HG03060 (cell line): ENCODE measurements at regions not wholly inside any gene's neighbourhood (a gene's known extent, or its start where the extent isn't known, plus 50 kb on each side); places are given as distances from the start of the nearest gene placed in this dataset.

Experiments
- ATAC-seq: cut with Tn5 transposase; IDR thresholded peaks from one replicate; pipeline ENCODE4 v1.9.1; 2021; ENCODE audit warnings: low read depth, moderate number of reproducible peaks; ENCODE audit not compliant: unreplicated experiment

DNA sequence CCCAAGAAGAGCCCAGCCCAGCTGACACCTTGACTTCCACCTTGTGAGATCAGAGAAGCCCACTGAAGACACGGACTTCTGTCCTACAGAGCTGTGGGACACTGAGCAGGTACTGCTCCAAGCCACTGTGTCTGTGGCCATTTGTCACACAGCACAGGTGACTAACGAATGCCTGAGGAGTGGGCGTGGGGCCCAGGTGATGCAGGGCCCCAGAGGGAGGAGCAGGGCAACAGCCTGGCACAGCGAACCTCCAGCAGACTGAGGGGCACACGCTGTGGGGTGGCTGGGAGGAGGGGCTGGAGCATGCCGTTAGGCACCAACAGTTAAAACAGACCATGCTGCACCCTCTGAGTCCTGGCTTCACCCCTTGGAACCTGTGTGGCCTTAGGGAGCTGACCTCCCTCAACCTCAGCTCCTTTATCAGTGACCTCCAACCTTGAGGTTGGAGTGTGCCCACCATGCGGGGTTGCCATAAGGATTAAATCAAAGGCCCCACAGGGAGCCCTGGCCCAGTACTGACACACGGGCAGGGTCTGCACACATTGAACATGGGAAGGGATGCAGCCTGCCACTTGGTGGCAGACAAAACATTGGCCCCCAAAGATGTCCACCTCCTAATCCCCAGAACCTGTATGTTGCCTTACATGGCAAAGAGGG lies 119.9 kb upstream of the CST7 start:
- ATAC-seq = no peak

DNA sequence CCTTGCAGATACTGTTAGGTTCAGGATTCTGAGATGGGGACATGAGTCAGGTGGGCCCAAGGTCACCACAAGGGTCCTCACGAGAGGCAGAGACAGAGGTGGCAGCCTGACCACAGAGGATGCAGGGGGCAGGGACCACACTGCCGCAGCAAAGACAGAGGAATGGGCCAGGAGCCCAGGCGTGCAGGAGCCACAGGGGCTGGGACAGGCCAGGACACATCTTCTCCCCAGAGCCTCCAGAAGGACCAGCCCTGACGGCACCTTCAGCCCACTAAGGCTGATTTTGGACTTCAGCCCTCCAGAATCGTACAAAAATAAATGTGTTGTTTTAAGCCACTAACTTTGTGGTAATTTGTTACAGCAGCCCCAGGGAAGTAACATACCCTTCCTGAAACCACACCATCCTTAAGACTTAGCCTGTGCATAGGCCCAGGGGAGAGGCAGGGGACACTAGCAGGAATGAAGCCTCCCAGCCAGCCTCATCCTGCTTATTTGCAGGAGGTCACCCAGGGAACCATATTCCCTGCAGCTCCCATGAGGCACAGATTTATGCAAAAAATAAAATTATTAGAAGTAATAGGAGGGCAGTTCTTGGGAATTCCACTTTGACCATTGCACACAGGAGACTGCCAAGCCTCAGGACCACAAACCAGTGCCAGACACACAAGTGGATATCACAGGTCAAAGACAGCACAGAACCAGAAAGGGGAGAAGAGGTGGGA lies 119.3 kb upstream of the CST7 start:
- ATAC-seq = no peak

DNA sequence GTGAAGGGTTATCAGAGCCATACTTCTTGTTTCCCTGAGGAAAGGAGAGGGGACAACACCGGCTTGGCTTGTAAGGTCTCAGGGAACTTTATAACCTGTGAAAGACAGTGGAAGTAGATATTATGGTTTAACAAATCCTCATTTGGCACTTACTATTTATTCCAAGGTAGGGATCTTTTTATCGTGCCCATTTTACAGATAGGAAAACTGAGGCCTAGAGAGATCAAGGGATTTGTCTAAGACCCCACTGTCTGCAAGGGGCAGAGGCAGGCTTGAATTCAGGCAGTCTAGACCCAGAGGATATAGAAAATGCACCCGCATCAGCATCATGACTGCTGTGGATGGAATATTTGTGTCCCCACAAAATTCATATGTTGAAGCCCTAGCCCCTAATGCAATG lies 118.4 kb upstream of the CST7 start:
- no peak for ATAC-seq

DNA sequence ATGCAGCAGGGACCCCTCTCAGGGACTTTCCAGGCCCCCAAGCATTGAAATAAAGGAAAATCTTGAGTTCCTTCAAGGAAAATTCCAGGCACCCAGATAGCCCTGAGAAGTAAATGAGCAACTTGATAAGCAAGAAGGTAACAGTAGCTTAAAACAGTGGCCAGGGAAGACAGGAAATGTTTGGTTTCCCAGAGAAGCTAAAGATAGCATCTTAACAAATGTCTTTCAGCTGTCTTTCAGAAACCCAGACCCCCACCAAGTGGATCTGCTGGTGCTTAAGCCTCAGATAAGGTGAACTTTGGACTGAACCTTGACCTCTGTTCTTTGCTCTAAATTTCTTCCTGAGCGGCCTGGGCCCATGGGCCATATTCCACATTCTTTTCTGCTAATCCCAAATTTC lies 117.8 kb upstream of the CST7 start:
- ATAC-seq = no peak

DNA sequence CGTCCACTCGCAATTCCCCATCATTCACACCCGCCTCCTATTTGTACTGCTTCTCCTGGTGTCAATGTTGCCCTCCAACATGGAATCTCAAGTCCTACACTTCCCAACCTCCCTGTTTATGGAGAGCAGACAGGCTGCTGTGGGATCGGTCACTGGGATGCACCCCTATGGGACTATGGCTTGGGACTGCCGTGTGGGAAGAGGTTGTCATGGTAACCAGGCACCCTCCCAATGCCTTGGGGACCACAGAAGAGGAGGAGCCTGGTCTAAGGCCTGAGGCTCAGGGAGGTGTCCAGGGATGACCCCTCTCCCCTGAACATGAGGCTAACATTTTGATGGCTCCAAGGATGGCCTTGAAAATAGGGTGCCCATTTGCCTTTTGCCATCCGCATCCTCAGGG lies 116.6 kb upstream of the CST7 start:
- ATAC-seq = no peak

DNA sequence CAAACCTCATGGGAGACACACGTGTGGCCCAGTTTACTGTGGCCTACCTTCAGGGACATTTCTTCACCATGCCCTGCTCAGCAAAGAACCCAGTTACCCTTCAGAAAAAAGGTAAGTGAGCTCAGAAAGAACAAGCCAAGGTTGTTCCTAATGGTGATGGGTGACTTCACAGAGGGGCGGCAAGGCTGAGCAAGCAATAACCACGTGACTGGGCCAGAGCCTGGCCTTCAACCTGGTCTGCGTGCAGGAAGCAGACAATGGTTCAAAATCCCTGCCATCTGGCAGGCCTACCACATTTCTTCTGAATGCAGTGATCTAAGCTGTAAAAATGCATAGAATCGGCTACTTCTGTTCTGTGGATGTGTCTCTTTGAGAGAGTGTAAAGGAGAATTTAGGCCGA lies 115.5 kb upstream of the CST7 start:
- no peak for ATAC-seq

DNA sequence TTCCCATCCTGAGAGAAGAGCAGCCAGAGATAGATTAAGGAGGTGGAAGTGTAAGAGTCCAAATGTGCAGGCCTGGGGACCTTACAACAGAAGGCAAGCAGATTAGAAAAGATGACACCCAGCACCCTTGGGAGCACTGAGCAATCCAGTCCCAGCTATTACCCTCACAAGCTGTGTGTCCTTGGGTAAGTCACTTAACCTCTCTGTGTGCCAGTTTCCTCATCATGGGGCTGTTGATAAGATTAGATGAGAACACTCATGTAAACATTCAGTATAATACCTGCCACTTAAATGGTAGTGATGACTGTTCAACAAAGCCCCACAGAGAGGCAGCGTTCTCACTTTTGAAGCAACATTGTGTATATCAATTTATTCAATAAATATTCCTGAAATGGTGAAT lies 114.8 kb upstream of the CST7 start:
- no peak for ATAC-seq

DNA sequence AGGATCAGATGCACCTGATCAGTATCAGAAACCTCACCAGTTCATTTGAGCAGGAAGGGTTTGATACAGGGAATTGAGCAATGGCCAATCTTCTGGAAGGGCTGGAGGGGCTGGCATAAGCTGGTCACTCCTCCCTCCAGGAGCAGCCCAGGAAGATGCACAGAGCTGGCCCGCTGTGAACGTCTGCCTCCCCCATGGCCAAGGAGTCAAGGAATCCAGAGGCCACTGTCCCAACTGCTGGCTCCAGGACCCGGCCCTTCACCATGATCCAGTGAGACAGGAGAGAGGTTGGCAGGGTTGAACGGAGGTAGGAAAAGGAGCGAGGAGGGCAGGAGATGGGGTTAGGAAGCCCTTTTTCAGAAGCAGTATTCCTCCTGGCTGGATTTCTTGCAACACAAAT lies 113.9 kb upstream of the CST7 start:
- ATAC-seq = no peak

DNA sequence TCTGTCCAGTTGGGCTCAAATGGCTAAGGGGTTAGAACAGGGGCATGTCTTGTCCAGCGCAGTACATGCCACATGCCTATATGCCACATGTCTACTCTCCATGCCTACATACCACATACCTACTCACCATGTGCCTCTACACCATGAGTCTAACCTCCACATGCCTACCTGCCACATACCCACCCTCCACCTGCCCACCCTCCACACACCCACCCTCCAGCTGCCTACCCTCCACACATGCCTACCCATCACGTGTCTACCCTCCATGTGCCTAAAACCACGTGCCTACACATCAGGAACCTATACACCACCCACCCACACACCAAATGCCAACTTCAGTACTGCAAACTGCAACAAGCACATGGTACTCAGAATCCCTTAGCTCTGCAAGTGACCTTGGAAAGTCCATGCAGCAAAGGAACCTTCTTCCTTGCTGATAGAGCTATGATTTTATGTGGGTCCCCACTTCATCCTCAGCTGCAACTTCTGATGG lies 113.0 kb upstream of the CST7 start:
- ATAC-seq = no peak

DNA sequence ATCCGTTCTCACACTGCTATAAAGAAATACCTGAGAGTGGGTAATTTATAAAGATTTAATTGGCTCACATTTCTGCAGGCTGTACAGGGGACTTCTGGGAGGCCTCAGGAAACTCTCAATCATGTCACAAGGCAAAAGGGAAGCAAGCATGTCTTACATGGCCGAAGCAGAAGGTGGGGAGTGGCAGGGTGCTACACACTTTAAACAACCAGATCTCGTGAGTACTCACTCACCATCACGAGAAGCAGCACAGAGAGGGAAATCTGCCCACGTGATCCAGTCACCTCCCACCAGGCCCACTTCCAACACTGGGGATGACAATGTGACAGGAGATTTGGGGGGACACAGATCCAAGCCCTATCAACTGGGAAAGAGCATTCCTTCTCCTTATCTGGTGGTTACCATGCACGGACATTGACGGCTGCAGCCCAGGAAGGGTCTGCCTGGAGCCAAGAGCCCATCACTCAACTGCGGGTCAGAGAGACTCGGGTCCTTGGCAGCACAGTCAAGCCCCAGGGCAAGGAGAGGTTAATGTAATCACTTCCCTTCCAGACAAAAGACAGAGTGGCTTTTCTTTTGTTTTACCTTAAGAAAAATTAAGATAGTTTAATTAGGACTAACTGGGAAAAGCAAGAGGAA lies 112.3 kb upstream of the CST7 start:
- no peak for ATAC-seq

DNA sequence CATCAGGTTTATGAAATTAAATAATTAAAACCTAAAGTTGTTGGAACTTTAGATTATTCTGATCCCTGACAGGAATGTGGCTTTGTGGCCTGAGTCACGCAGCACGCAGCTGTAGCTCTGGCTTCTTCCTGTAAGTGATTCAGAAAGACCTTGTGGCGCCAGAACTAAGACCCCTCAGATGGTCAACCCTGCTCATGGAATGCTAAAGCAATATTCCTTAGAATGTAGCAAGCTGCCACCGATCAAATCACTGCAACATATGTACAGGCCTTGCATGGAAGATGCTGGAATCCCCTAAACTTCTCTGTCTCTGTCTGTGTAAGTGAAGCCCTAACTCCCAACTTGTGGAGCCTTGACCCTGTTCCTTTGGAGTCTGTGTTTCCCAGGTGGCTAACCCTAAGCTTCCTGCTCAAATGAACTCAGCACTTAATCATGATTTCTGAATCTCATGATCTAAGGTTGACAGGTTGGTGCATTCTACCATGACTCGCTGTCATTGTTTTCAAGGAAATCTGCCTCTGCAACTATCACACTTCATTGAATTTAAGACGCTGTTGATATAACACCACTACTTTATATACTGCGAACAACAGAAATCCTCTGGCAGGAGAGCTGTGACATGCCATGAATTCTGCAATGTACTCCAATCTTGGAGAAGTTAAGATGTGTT lies 111.2 kb upstream of the CST7 start:
- no peak for ATAC-seq

DNA sequence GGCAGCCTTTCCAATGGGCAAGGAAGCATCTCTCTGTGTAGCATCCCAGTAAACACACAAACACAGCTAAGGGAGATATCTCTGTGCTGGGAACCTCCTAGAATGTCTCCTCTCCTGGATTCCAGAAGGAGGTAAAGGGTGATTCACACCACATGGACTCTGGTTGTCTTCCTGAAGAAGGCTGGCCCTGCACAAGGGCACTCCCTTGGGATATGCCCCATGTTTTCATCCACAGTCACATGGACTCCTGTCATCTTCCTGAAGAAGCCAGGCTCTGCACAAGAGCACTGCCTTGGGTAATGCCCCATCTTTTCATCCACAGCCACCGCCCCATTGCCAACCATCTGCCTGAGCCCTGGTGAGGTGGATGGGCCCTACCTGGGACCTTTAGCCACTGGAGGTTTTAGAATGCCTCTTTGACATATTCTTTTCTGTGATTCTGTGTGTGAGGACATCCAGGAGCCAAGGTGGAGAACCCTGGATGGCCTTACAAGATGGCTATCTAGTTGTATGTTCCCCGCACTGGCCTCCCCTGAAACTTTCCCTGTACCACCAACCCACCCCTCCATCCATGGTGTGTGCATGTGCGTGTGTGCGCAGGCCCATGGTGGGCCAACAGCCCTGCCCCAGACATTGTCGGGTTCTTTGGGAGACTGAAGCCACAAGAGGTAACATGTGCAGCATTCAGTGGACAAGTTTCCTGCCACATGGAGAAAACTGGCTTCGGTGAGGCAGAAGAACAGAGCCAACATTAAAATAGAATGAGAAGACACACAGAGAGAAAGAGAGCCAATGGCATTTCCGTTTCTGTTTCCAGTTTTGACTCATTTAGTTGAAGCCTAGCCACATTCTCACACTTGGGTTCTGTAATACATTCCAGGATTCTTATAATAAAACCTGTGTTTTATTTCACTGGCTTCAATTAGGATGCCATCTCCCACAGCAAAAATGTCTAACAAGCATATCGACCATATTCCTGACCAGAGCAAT lies 110.2 kb upstream of the CST7 start:
- ATAC-seq = no peak

DNA sequence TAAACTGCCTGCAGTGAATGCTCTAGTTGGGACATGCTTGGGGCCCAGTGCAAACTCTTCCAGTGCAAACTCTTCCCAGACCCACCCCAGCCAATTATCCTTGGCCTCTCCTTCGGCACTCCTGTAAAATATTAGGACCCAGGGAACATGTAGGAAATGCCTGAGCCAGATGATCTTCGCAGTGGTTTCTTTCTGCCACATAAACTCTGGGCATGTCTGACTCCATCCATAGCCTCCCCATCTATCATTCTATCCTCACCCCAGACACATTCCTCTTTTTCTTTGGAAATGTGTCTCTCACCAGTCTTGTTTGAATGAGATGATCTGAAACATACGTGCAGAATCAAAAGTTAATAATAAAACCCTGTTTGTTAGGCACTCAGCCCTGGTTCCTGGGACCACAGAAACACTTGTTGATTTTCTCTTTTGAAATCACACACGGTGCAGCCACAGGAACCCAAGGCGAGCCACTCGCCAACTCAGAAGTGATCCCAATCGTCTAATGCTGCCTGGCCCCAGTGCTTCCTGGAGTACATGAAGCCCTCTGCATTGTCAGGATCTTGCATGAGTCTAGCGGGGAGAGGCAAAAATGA lies 108.9 kb upstream of the CST7 start:
- no peak for ATAC-seq

DNA sequence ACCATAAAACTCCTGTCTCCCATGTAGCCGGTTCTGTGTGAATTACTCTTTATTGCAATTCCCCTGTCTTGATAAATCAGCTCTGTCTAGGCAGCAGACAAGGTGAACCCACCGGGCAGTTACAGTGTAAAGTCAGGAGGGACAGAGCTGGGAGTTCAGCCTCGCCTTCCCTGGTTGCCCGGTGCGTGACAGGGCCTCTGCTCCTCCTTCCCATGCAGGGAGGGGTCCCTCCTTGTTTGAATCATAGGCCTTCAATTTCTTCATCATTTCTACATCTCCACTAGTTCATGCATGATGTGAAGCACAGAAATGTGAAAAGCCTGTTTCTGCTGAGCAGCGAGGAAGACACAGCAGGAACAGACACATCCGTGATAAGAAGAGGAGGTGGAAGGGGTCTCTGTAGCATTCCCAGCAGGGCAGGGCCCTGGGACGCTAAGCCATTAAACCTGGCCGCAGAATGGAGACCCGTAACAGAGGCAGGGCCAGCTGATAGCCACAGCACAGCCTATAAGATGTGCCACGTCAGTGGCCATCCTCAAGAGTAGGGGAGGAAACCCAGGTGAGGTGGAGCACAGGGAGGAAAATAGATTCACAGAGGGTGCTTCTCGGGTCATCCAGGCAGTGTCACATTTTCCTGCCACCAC lies 106.7 kb upstream of the CST7 start:
- no peak for ATAC-seq

DNA sequence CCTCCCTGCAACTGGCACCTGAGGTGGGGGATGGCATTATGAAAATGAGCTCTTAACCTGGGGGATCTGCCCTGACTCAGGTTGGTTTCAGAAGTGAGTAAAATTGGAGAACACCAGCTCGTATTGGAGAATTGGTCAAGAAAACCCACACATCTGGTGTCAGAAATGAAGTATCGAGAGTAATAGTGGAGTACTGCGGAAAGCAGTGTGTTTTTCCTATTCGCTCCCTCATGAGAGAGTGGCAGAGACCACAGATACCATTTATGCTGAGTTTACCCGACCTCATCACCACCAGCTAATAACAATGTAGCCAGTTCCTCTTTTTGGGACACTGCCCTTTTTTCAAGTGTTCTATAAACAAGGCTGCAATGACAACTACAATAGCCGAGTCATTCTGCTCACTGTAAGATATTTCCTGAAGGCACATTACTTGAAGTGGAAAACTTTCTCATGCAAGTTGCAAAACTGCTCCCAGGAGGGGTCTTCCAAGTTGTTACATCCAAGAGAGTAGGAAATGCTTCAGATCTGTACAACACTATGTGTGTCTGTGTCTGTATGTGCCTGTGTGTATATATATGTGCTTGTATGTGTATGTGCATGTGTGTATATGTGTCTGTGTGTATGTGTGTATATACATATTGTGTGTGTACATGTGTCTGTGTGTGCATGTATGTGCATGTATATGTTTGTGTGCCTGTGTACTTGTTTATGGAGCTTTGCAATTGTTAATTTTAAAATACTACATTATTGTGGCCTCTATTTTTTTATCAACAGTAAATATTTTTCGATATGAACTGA lies 106.0 kb upstream of the CST7 start:
- peak; percentile 90 for ATAC-seq

DNA sequence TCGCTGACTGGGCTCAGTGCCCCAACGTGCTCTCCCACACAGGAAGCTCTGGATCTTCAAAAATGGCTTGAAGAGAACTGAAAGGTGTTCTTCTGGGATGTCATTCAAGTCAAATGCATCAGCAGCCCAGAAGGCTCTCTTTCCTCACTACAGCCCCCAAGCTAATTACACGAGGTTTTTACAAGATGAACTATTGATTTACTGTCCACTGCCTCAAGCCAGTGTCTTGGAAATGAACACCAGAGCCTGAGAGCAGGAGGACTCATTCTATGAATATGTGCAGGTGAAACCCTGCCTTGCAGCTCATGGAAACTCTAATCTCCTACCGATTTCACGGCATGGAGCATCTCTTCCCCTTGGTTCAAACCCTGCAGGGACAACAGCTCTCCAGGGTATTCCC lies 98.9 kb upstream of the CST7 start:
- ATAC-seq = no peak

DNA sequence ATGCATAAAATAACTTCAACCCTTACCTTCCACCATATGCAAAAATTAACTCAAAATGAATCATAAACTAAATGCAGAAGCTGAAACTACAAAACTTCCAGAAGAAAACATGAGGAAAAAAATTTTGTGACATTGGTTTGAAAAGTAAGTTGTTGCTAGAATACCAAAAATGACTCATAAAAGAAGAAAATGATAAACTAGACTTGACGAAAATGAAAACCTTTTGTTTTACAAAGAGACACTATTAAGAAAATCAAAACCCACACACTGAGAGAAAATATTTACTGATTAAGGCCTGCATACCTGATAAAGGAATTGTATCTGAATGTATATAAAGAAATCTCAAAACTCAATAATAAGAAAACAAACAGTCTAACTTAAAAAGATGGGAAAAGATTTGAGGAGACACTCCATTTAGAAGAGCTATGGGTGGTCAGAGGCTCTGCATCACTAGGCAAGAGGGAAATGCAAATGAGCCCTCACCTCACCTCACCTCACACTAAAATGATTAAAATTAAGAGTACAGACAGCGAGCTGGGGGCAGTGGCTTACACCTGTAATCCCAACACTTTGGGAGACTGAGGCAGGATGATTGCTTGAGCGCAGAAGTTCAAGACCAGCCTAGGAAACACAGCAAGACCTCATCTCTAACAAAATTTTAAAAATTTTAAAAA lies 97.6 kb upstream of the CST7 start:
- ATAC-seq = no peak

DNA sequence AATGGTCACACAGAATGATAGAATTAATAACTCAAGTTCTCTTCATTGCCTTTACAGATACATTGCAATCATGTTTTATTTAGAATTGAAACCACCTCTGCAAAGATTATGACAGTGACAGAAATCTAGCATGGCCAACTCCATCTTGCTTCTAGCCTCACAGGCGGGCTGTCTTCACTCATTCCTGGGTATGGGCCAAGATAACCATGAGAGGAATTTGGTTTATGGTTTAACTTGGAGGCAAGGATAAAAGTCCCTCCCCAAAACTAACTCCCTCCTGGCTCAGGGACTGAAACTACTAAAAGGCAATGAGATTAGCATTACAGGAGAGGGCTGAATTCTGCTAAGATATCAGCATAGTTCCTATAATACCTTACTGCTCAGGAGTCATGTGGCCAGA lies 95.2 kb upstream of the CST7 start:
- no peak for ATAC-seq
